Neuronal stem cell (in vitro differentiated cells): ENCODE measurements at regions not wholly inside any gene's neighbourhood (a gene's known extent, or its start where the extent isn't known, plus 50 kb on each side); places are given as distances from the start of the nearest gene placed in this dataset.
A peak's percentile ranks its signal among the peaks of the same experiment; 100 is the strongest.

ENCODE experiments used
- DNase-seq: peaks from one replicate; pipeline ENCODE4 v3.0.0-alpha.2; 2013; ENCODE audit warnings: low spot score
- H2AFZ ChIP-seq: one replicate; pipeline ENCODE4 v1.6.1; 2013; ENCODE audit warnings: mild to moderate bottlenecking, low read length, inconsistent platforms
- H2AK5ac ChIP-seq: 2 replicates; pipeline ENCODE4 v1.6.1; 2013; ENCODE audit warnings: low read depth, mild to moderate bottlenecking, inconsistent platforms, low read length, moderate library complexity, mixed read lengths
- H2BK120ac ChIP-seq: 2 replicates; pipeline ENCODE4 v1.6.1; 2013; ENCODE audit warnings: low read depth, mild to moderate bottlenecking, inconsistent platforms, low read length, moderate library complexity, mixed read lengths
- H2BK12ac ChIP-seq: one replicate; pipeline ENCODE4 v1.6.1; 2013; ENCODE audit warnings: low read length, inconsistent platforms
- H2BK15ac ChIP-seq: 2 replicates; pipeline ENCODE4 v1.6.1; 2013; ENCODE audit warnings: mild to moderate bottlenecking, low read length, inconsistent platforms, mixed read lengths
- H2BK5ac ChIP-seq: one replicate; pipeline ENCODE4 v1.6.1; 2013; ENCODE audit warnings: inconsistent platforms, mild to moderate bottlenecking, low read length, moderate library complexity
- H3K14ac ChIP-seq: one replicate; pipeline ENCODE4 v1.6.1; 2013; ENCODE audit warnings: low read length, inconsistent platforms
- H3K18ac ChIP-seq: 2 replicates; pipeline ENCODE4 v1.6.1; 2013; ENCODE audit warnings: low read length, inconsistent platforms
- H3K23ac ChIP-seq: 2 replicates; pipeline ENCODE4 v1.6.1; 2013; ENCODE audit warnings: low read depth, mild to moderate bottlenecking, mixed read lengths, low read length, inconsistent platforms; ENCODE audit not compliant: poor library complexity
- H3K27ac ChIP-seq: replicated peaks from 3 replicates; pipeline ENCODE4 v1.5.1; 2013; ENCODE audit warnings: low read length, inconsistent platforms
- H3K27me3 ChIP-seq, 3 experiments: 2 replicates each; pipeline ENCODE4 v1.6.1; 2013; ENCODE audit warnings: low read length in 3 of 3, mild to moderate bottlenecking in 2 of 3, inconsistent platforms in 1 of 3, low read depth in 1 of 3, mixed read lengths in 1 of 3, moderate library complexity in 1 of 3; ENCODE audit not compliant: control insufficient read depth in 3 of 3, insufficient read depth in 3 of 3
- H3K36me3 ChIP-seq, 2 donors: replicated peaks in 1 of 2; 2 replicates each; pipeline ENCODE4 v1.6.1; 2013; ENCODE audit warnings: low read length in 2 of 2; ENCODE audit not compliant: control insufficient read depth in 2 of 2, insufficient read depth in 2 of 2
- H3K4ac ChIP-seq: 2 replicates; pipeline ENCODE4 v1.6.1; 2013; ENCODE audit warnings: inconsistent platforms, mild to moderate bottlenecking, low read length, moderate library complexity
- H3K4me1 ChIP-seq, 2 donors: 1 replicate in 1 of 2; 2 replicates in 1 of 2; pipeline ENCODE4 v1.6.1; 2013; ENCODE audit warnings: low read length in 2 of 2, low read depth in 1 of 2; ENCODE audit not compliant: control insufficient read depth in 2 of 2, insufficient read depth in 1 of 2
- H3K4me2 ChIP-seq: one replicate; pipeline ENCODE4 v1.6.1; 2013; ENCODE audit warnings: mild to moderate bottlenecking, low read length, inconsistent platforms; ENCODE audit not compliant: insufficient read depth, poor library complexity, severe bottlenecking
- H3K4me3 ChIP-seq, 2 donors: 2 replicates each; pipeline ENCODE4 v1.5.1; 2013; ENCODE audit warnings: low read length in 2 of 2, mild to moderate bottlenecking in 2 of 2, inconsistent platforms in 1 of 2, moderate library complexity in 1 of 2
- H3K79me1 ChIP-seq: one replicate; pipeline ENCODE4 v1.6.1; 2013; ENCODE audit warnings: low read depth, mild to moderate bottlenecking, inconsistent platforms, low read length, moderate library complexity
- H3K9ac ChIP-seq: one replicate; pipeline ENCODE4 v1.6.1; 2013; ENCODE audit warnings: mild to moderate bottlenecking, low read depth, low read length, inconsistent platforms; ENCODE audit not compliant: poor library complexity
- H3K9me3 ChIP-seq, 2 donors: replicated peaks in 1 of 2; 2 replicates each; pipeline versions ENCODE3 to v1.6.1; 2013; ENCODE audit warnings: low read length in 2 of 2, mild to moderate bottlenecking in 2 of 2, inconsistent platforms in 1 of 2, low read depth in 1 of 2, mixed read lengths in 1 of 2, moderate library complexity in 1 of 2; ENCODE audit not compliant: control insufficient read depth in 2 of 2, insufficient read depth in 1 of 2
- H4K8ac ChIP-seq: one replicate; pipeline ENCODE4 v1.6.1; 2013; ENCODE audit warnings: low read depth, mild to moderate bottlenecking, inconsistent platforms, low read length, moderate library complexity
- H4K91ac ChIP-seq: one replicate; pipeline ENCODE4 v1.6.1; 2013; ENCODE audit warnings: low read length, low read depth, mild to moderate bottlenecking, inconsistent platforms; ENCODE audit not compliant: poor library complexity
- WGBS, 2 donors: extraction: QIAGEN DNeasy Blood & Tissue Kit; methylation state at CpG; one replicate each; pipeline ENCODE4 v1.1.7; 2013; ENCODE audit warnings: missing lambda C conversion rate in 2 of 2, mixed read lengths in 1 of 2; ENCODE audit not compliant: insufficient read length in 2 of 2, insufficient replicate concordance in 1 of 2; ENCODE audit errors: extremely low coverage in 2 of 2; 5-methylcytosine and 5-hydroxymethylcytosine counted together

GRCh38 chr2:81194176-81194575 is 889.6 kb upstream of the LRRTM1 start:
- DNase-seq: no peak
- H3K14ac ChIP-seq: no peak overlapping the region
- H2AFZ ChIP-seq: no peak overlapping the region

GRCh38 chr2:81181845-81182244 is 877.3 kb upstream of the LRRTM1 start:
- Histone ChIP-seq H3K9me3 (peaks cover 0 to 2% of the 10 kb centered on the region in 2 donors), H2BK120ac (no peak overlapping the region), H3K4me2 (no peak overlapping the region), H3K27me3 (no peaks in the 10 kb centered on the region), H2BK5ac (no peak overlapping the region), H2AFZ (no peak overlapping the region), H2AK5ac (no peak overlapping the region), H3K4ac (no peak overlapping the region), H2BK12ac (no peak overlapping the region), H3K79me1 (no peaks in the 10 kb centered on the region), H3K4me3 (no peak overlapping the region), H3K36me3 (no peaks in the 10 kb centered on the region), H4K8ac (no peak overlapping the region), H2BK15ac (no peak overlapping the region), H3K23ac (no peak overlapping the region), H3K9ac (no peak overlapping the region), H4K91ac (no peak overlapping the region), H3K18ac (no peak overlapping the region), H3K14ac (no peak overlapping the region), H3K27ac (no peak overlapping the region), H3K4me1 (no peaks in the 10 kb centered on the region)
- DNase-seq: no peak

More at GRCh38 chr2:81194176-81194575, 889.6 kb upstream of the LRRTM1 start:
- Histone ChIP-seq H3K23ac (peak overlapping the region; percentile 16), H2AK5ac (no peak overlapping the region), H3K79me1 (no peaks in the 10 kb centered on the region), H3K9me3 (peaks cover 0 to 9% of the 10 kb centered on the region in 2 donors), H3K27ac (no peak overlapping the region), H3K4me3 (no peak overlapping the region), H2BK120ac (no peak overlapping the region), H2BK15ac (no peak overlapping the region), H2BK5ac (no peak overlapping the region), H3K36me3 (no peaks in the 10 kb centered on the region), H3K27me3 (no peaks in the 10 kb centered on the region), H3K4me2 (no peak overlapping the region), H3K18ac (no peak overlapping the region), H4K91ac (no peak overlapping the region), H2BK12ac (no peak overlapping the region), H3K4me1 (no peaks in the 10 kb centered on the region), H3K4ac (no peak overlapping the region), H3K9ac (no peak overlapping the region), H4K8ac (no peak overlapping the region)
- WGBS, 2 donors: no CpG with 5 or more reads among the region's 30 CpGs

DNA sequence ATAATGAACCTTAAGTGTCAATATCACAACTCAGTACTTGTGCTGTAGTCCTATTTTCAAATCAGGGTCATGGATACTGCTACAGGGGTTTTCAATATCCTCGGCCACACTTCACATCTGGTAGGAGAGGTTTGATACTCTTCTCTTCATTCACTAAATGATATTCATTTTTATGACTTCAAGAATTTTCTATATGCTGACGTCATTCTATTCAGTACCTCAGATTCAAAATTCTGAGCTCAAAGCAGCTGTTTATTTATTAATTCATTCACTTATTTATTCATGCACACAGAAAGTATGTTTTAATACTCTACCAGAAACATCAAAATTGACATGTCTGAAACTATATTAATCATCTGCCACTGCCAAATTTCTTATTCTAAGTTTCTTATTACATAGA is 866.9 kb upstream of the LRRTM1 start:
- Histone ChIP-seq H2BK5ac (no peak overlapping the region), H2BK12ac (no peak overlapping the region), H3K79me1 (no peaks in the 10 kb centered on the region), H3K23ac (no peak overlapping the region), H3K9me3 (no peaks in the 10 kb centered on the region), H4K91ac (no peak overlapping the region), H3K4me3 (no peak overlapping the region), H3K4ac (no peak overlapping the region), H2AK5ac (no peak overlapping the region), H2BK15ac (no peak overlapping the region), H3K36me3 (no peaks in the 10 kb centered on the region), H3K27ac (no peak overlapping the region), H3K4me2 (no peak overlapping the region), H3K9ac (no peak overlapping the region), H4K8ac (no peak overlapping the region), H3K14ac (no peak overlapping the region), H2BK120ac (no peak overlapping the region), H3K18ac (no peak overlapping the region), H3K27me3 (no peaks in the 10 kb centered on the region), H2AFZ (no peak overlapping the region), H3K4me1 (no peaks in the 10 kb centered on the region)
- no CpG with 5 or more reads among the region's 2 CpGs for WGBS, 2 donors
- no peak for DNase-seq

- Histone ChIP-seq H4K91ac (no peak overlapping the region), H4K8ac (no peak overlapping the region), H2AK5ac (no peak overlapping the region), H3K4me1 (no peaks in the 10 kb centered on the region), H3K4ac (no peak overlapping the region), H2BK120ac (no peak overlapping the region), H3K27me3 (no peaks in the 10 kb centered on the region), H3K36me3 (no peaks in the 10 kb centered on the region), H3K18ac (no peak overlapping the region), H3K4me2 (no peak overlapping the region), H2BK15ac (no peak overlapping the region), H2BK5ac (no peak overlapping the region), H3K79me1 (no peaks in the 10 kb centered on the region), H3K27ac (no peak overlapping the region), H3K9me3 (no peaks in the 10 kb centered on the region), H3K9ac (no peak overlapping the region), H3K14ac (no peak overlapping the region), H3K23ac (no peak overlapping the region), H3K4me3 (no peak overlapping the region), H2BK12ac (no peak overlapping the region), H2AFZ (no peak overlapping the region)
- no CpG with 5 or more reads among the region's 3 CpGs for WGBS, 2 donors
- no peak for DNase-seq
Observed at GRCh38 chr2:81163583-81163982, 859.0 kb upstream of the LRRTM1 start.
